ENCODE measurements at regions not wholly inside any gene's neighbourhood (a gene's known extent, or its start where the extent isn't known, plus 50 kb on each side); places are given as distances from the start of the nearest gene placed in this dataset.
A peak's percentile ranks its signal among the peaks of the same experiment; 100 is the strongest.
"Not testable (repeated sequence)": the region's sequence is repeated elsewhere in the genome, so short reads cannot be mapped to it uniquely, and the experiment has no call there.

DNA sequence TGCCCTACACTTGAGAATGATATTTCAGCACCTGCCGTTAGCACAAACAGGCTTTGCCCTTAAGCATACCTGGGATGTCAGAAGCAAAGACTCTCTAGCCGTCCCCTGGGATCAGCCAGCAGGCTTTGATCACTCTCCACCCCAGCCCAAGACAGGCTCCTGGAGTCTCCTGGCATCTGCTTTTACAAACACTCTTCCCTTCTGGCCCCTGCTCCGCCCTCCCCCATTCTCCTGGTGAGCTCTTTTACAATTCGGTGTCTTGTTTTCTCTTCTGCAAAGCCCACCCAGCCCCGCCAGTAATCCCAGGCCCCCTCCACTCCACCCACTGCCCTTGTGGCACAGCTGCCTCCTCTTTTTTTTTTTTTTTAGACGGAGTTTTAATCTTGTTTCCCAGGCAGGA lies 50.4 kb downstream of the KATNIP start:
- DNase-seq, result peak; percentile 99

GRCh38 chr16:27602103-27602502 lies 52.2 kb downstream of the KATNIP start:
- no peak for DNase-seq

GRCh38 chr16:27605500-27606106 lies 55.7 kb downstream of the KATNIP start:
- DNase-seq, result peak; percentile 83

- no peak for DNase-seq
These were observed 61.4 kb downstream of the KATNIP start for GRCh38 chr16:27611340-27611739.

GRCh38 chr16:27613238-27613791 lies 63.4 kb downstream of the KATNIP start:
- no peak for DNase-seq

GRCh38 chr16:27617665-27618064 lies 67.7 kb downstream of the KATNIP start:
- DNase-seq, result no peak

GRCh38 chr16:27618165-27618564 lies 68.2 kb downstream of the KATNIP start:
- no peak for DNase-seq

GRCh38 chr16:27618606-27619327 lies 68.8 kb downstream of the KATNIP start:
- peak; percentile 81 for DNase-seq

- peak; percentile 38 for DNase-seq
These were observed 70.6 kb downstream of the KATNIP start for GRCh38 chr16:27620541-27620940.

DNA sequence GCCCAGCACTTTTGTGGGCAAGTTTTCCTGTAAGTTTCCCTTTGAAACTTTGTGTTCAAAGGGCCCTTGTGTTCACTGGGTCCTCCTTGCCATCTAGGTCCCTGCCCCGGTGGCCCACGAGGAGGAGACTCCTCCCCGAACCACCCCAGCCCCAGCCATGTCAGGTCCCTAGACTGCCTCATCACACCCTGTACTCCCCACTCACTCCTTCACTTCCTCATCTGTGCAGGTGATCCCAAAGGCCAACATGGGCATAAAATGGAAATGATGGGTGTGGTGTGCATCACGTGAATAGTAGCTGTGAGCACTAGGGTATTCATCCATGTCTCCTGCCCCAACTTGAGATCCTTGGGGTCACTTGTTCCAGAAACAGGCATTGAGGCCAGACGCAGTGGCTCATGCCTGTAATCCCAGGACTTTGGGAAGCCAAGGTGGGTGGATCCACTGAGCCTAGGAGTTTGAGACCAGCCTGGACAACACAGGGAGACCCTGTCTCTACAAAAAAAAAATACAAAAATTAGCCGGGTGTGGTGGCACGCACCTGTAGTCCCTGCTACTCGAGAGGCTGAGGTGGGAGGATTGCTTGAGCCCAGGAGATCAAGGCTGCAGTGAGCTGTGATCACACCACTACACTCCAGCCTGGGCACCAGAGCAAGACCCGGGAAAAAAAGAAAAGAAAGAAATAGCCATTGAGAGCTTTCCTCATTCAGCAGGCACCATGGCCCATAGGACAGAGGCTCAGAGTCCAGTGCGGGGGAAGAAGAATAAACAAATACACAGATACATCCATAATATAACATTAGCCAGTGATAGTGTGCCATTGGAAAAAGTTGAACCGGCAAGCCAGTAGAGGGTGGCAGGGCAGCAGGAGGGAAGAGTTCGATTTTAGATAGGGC lies 74.5 kb downstream of the KATNIP start:
- no peak for DNase-seq

GRCh38 chr16:27625050-27625697 lies 75.2 kb downstream of the KATNIP start:
- DNase-seq, result no peak

DNA sequence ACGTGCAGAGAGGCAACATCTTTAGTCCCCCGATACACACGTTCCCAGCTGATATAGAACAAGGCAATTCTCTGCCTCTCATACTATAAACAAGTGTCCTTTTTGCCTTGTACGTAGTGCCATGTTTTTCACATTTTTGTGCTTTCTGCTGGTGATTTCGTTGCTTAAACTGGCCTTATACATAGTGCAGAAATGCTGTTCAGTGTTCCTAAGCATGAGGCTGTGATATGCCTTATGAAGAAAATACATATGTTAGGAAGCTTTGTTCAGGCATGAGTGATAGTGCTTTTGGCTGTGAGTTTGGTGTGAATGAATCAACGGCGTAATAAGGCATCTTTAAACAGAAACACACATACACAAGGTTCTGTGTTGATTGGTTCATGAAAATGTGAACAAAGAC lies 77.2 kb downstream of the KATNIP start:
- DNase-seq, result no peak

GRCh38 chr16:27628241-27628942 lies 78.4 kb downstream of the KATNIP start:
- peak; percentile 36 for DNase-seq

- DNase-seq, result not testable (repeated sequence)
These were observed 79.1 kb downstream of the KATNIP start for GRCh38 chr16:27628943-27629462.

DNA sequence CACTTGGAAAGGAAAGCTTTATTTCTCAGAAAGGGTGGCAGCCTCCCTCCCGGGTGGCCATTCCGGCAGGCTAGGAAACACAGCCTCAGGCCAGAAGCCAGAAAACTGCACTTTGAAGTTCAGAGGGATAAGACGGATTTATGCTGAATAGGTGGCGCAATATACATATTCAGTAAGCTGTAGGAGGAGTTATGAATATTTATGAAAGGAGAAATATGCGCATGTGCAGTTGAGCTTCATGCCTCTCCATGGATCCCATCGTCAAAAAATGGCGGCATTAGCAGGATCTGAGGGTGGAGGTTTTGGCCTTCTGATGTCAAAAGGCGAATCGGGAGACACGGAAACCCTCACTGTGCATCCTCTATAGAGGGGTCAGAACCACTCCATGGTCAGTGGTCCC lies 82.3 kb downstream of the KATNIP start:
- no peak for DNase-seq

DNA sequence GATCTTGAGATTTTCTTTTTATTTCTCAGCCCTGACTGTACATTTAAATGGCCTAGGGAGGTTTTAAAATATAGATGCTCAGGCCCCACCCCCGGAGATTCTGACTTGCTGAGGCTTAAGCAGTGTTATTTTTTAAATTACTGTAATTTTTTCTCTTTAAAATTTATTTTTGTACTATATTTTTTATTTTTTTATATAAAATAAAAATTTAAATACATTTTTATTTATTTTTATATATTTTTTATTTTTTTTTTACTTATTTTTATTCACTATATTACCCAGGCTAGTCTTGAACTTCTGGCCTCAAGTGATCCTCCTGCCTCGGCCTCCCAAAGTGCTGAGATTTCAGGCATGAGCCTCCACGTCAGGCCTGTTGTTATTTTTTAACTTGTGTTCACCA lies 83.3 kb downstream of the KATNIP start:
- DNase-seq, result no peak

DNA sequence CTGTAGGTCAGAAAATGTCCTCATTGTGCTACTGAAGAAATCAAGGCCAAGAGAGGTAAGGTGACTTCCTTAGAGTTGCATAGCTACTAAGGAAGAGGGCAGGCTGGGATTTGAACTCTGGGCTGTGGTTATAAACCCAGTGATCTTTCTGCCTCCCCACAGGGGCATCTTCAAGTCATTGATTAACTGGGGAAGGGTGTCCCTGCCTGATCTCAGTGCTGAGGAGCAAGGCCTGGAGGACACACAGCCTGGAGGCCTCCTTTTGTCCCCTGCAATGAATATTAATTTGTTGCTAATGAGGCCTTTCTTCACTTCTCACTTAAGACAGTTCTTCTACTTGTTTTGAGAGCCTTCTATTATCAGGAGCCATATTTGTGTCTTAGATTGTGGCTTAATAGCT lies 83.8 kb downstream of the KATNIP start:
- no peak for DNase-seq

- DNase-seq, result no peak
These were observed 84.8 kb downstream of the KATNIP start for GRCh38 chr16:27634779-27635178.

DNA sequence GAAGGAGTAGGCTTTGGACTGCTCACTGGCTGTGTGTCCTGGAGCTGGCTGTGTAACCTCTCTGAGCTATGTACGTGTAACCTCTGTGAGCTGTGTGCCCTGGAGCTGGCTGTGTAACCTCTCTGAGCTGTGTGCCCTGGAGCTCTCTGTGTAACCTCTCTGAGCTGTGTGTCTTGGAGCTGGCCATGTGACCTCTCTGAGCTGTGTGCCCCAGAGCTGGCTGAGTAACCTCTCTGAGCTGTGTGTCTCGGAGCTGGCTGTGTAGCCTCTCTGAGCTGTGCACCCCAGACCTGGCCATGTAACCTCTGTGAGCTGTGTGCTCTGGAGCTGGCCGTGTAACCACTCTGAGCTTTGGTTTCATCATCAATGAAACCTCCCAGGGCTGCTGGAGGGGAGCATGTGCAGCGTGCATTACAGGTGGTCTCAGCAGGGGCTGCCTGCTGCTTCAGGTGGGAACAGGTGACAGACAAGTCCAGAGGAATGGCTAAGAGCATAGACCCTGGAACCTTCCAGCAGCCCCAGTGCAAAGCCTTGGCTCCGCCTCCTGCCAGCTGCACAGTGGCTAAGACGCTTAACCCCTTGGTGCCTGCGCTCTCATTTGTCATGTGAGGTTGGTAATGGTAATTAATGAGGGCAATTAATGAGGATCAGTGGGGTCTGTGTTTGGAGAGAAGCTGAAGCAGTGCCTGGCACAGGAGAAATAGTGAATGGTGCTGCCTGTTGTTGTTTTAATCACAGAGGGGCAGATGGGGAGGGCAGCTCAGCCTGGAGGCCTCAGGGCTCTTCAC lies 86.7 kb downstream of the KATNIP start:
- peak; percentile 96 for DNase-seq

- peak; percentile 74 for DNase-seq
These were observed 89.1 kb downstream of the KATNIP start for GRCh38 chr16:27638833-27639560.

All from NCI-H82 (cell line).